Stomach smooth muscle (tissue), 2 donors: ENCODE measurements at regions not wholly inside any gene's neighbourhood (a gene's known extent, or its start where the extent isn't known, plus 50 kb on each side); places are given as distances from the start of the nearest gene placed in this dataset.

Source experiments
- H3K27ac ChIP-seq: one replicate; pipeline ENCODE4 v1.7.0; 2013; ENCODE audit warnings: mild to moderate bottlenecking, low read length, inconsistent platforms
- H3K27me3 ChIP-seq, 2 donors: one replicate each; pipeline ENCODE4 v1.7.0; 2013; ENCODE audit warnings: low read length in 2 of 2; ENCODE audit not compliant: insufficient read depth in 2 of 2, control insufficient read depth in 1 of 2
- H3K36me3 ChIP-seq, 2 donors: one replicate each; pipeline ENCODE4 v1.7.0; 2013; ENCODE audit warnings: low read length in 2 of 2; ENCODE audit not compliant: control insufficient read depth in 2 of 2, insufficient read depth in 2 of 2
- H3K4me1 ChIP-seq: one replicate; pipeline ENCODE4 v1.7.0; 2013; ENCODE audit warnings: low read length; ENCODE audit not compliant: control insufficient read depth, insufficient read depth
- H3K4me3 ChIP-seq, 2 donors: one replicate each; pipeline ENCODE4 v1.7.0; 2013; ENCODE audit warnings: low read length in 2 of 2
- H3K9ac ChIP-seq, 2 donors: one replicate each; pipeline ENCODE4 v1.7.0; 2013; ENCODE audit warnings: low read length in 2 of 2, mild to moderate bottlenecking in 1 of 2
- H3K9me3 ChIP-seq, 2 donors: one replicate each; pipeline ENCODE4 v1.7.0; 2013; ENCODE audit warnings: low read length in 2 of 2; ENCODE audit not compliant: control insufficient read depth in 2 of 2
- donor health status: healthy.
- donor health status: Pancreatic carcinoma.

DNA sequence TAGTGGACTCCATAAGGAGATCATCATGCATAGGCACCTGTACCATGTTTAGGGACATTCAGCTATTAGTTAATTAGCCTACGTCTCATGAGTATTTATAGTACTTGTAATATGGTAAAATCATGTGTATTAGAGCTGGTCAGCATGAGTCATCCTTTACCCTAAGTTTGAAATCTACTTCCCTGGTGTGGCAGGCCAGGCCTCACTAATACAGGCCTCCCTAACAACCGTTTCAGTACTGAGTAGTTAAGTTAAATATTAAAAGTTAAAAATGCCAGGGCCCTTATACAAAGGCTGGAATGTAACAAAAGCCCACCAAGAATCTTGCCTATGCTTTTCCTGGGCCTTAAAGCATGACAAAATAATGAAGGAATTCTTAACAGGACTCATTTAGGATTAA is 356.3 kb upstream of the DPYD start:
- H3K9me3 ChIP-seq = no peaks in the 10 kb centered on the region
- no peaks in the 10 kb centered on the region for H3K4me1 ChIP-seq
- no peak overlapping the region for H3K4me3 ChIP-seq
- H3K36me3 ChIP-seq = no peaks in the 10 kb centered on the region
- no peak overlapping the region for H3K27ac ChIP-seq
- no peak overlapping the region for H3K9ac ChIP-seq
- no peaks in the 10 kb centered on the region for H3K27me3 ChIP-seq

DNA sequence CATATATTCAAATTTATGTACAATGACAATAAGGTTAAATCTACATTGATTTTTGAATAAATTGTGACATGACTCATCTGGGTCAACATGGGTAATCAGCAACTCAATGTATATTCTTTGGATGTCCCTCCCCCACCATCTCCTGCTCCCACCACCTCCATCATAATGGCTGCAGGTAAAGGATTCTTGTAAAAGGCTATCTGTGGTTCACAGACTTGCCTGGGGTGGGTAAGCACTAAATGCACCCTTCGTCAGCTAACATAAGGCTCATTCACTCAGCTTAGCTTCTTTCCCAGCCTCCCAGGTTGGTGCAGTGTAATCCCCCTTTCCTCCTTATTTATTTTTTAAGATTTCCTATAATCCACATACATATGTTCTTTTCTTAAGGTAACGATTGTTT is 355.7 kb upstream of the DPYD start:
- Histone ChIP-seq H3K4me1 (no peaks in the 10 kb centered on the region), H3K27me3 (no peaks in the 10 kb centered on the region)

DNA sequence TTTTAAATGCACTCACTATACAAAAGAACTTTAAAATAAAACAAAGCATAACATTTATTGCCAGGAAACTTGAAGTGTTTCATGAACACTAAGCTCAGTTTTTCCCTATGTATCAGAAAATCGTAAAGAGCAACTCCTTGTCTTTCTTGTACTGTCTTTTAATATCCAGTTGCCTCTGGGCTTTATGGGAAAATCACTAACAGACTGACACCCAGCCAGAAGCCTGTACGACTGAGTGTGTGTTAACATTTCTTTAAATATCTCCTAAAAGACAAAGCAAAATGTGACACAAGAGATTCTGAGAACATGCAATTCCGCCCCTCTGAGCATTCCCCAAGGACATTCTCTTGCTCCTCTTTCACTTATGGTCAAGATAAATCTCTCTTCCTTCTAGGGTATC is 347.5 kb upstream of the DPYD start:
- Histone ChIP-seq H3K9me3 (no peaks in the 10 kb centered on the region), H3K36me3 (no peaks in the 10 kb centered on the region), H3K4me1 (no peaks in the 10 kb centered on the region), H3K4me3 (no peak overlapping the region), H3K27ac (no peak overlapping the region), H3K27me3 (no peaks in the 10 kb centered on the region), H3K9ac (no peak overlapping the region)

More for the DNA sequence above, 355.7 kb upstream of the DPYD start:
- Histone ChIP-seq H3K27ac (no peak overlapping the region), H3K4me3 (no peak overlapping the region), H3K9me3 (no peaks in the 10 kb centered on the region), H3K9ac (no peak overlapping the region), H3K36me3 (no peaks in the 10 kb centered on the region)

DNA sequence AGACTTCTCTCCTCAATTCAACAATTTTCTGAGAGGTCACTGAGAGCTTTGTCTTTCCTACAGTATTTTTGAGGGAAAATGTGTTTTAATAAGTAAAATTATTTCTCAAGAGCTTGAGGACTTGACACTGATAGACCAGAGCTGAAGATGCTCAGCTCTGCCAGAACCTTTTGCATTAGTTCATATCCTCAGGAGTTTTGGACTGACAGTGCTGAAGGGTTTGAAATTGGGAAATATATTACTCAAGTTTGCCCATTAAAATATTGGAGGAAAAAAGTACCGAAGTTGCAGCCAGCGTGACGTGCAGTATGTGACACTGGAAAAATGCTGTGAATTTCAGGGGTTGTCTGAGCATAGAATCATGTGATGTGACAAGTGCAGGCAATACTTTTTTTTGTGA is 346.6 kb upstream of the DPYD start:
- H3K36me3 ChIP-seq = no peaks in the 10 kb centered on the region
- H3K9me3 ChIP-seq = no peaks in the 10 kb centered on the region
- H3K4me3 ChIP-seq = no peak overlapping the region
- H3K27me3 ChIP-seq = no peaks in the 10 kb centered on the region
- H3K4me1 ChIP-seq = no peaks in the 10 kb centered on the region
- H3K9ac ChIP-seq = no peak overlapping the region
- no peak overlapping the region for H3K27ac ChIP-seq

DNA sequence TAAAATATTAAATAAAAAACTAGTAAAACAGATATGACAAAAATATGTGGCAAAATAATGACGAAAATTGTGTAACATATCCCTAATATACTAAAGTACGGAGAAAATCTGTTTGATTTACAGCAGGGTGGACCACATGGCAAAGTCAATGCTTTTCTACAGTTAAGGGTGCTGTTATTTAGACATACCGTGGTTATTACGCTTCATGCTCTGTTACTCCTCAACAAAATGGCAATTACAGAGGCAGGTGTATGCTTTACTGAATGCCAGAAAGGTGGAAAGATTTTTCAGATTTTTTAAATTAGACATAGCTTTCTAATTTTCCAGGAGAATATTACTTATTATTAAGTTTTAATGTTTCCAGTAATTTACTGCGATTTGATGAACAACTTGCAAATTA is 343.9 kb upstream of the DPYD start:
- no peaks in the 10 kb centered on the region for H3K9me3 ChIP-seq
- H3K9ac ChIP-seq = no peak overlapping the region
- H3K27ac ChIP-seq = no peak overlapping the region
- H3K27me3 ChIP-seq = no peaks in the 10 kb centered on the region
- no peak overlapping the region for H3K4me3 ChIP-seq
- H3K4me1 ChIP-seq = no peaks in the 10 kb centered on the region
- H3K36me3 ChIP-seq = no peaks in the 10 kb centered on the region

DNA sequence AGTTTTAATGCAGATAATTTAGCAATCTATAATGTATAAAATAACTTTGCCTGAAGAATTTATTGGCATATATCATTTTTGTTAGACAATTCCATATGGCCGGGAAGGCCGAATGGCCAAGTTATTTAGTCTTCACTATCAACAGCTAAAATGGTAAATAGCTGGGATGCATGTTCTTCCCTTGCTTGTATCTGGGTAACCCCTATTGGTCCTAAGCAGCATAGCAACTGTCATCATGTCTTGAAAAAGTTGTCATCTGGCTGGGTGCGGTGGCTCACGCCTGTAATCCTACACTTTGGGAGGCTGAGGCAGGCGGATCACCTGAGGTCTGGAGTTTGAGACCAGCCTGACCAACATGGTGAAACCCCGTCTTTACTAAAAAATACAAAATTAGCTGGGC is 340.0 kb upstream of the DPYD start:
- H3K4me1 ChIP-seq = no peaks in the 10 kb centered on the region
- H3K4me3 ChIP-seq = no peak overlapping the region
- H3K9me3 ChIP-seq = no peaks in the 10 kb centered on the region
- no peak overlapping the region for H3K27ac ChIP-seq
- no peaks in the 10 kb centered on the region for H3K27me3 ChIP-seq
- no peak overlapping the region for H3K9ac ChIP-seq
- no peaks in the 10 kb centered on the region for H3K36me3 ChIP-seq

DNA sequence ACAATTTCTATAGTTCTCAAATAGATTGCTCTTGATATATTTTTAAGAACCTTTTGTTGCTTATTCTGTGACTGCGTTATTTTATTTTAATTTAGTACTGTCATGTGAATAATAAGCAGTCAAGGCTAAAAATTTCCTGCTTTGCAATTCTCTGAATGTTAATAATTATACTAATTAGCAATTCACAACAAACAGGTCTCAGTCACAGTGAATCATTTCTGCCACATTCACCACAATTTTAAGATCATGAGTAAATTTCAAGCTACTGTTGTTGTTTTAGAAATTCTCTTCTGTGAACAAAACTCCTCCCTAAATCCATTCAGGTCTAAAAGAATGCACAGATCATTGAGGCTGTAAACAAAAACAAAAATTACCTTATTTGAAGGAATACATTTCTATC is 339.6 kb upstream of the DPYD start:
- no peak overlapping the region for H3K9ac ChIP-seq
- no peak overlapping the region for H3K4me3 ChIP-seq
- no peaks in the 10 kb centered on the region for H3K9me3 ChIP-seq
- no peaks in the 10 kb centered on the region for H3K4me1 ChIP-seq
- H3K27ac ChIP-seq = no peak overlapping the region
- no peaks in the 10 kb centered on the region for H3K27me3 ChIP-seq
- H3K36me3 ChIP-seq = no peaks in the 10 kb centered on the region

DNA sequence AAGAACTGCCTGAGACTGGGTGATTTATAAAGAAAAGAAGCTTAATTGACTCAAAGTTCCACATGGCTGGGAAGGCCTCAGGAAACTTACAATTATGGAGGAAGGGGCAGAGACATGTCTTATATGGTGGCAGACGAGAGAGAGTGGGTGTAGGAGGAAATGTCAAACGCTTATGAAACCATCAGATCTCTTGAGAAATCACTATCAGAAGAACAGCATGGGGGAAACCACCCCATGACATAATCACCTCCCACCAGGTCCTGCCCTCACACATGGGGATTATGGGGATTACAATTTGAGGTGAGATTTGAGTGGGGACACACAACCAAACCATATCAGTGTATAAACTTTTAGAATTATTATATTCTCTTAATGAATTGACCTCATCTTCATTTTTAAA is 335.9 kb upstream of the DPYD start:
- no peaks in the 10 kb centered on the region for H3K36me3 ChIP-seq
- H3K4me1 ChIP-seq = no peaks in the 10 kb centered on the region
- no peak overlapping the region for H3K4me3 ChIP-seq
- H3K9me3 ChIP-seq = no peaks in the 10 kb centered on the region
- H3K27ac ChIP-seq = no peak overlapping the region
- no peaks in the 10 kb centered on the region for H3K27me3 ChIP-seq
- no peak overlapping the region for H3K9ac ChIP-seq

DNA sequence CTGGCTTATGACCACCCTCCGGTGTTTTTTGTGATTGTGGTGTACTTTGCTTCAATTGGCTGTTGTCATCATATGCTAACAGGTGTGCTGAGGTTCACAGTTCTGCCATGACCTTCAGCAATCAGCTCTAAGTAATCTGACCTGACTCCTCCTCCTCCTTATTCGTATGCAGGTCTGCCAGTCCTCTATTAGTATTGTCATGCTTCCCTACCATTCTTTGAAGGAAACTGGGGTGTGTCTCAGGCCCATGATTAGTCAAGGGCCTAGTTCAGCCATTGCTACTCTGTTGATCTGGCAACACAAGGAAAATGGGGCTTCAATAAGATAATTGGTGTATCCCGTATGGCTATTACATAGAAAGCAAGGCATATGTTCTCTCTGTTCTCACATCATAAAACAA is 332.3 kb upstream of the DPYD start:
- Histone ChIP-seq H3K27me3 (no peaks in the 10 kb centered on the region), H3K9me3 (no peaks in the 10 kb centered on the region), H3K36me3 (no peaks in the 10 kb centered on the region), H3K4me3 (no peak overlapping the region), H3K4me1 (no peaks in the 10 kb centered on the region), H3K9ac (no peak overlapping the region), H3K27ac (no peak overlapping the region)

DNA sequence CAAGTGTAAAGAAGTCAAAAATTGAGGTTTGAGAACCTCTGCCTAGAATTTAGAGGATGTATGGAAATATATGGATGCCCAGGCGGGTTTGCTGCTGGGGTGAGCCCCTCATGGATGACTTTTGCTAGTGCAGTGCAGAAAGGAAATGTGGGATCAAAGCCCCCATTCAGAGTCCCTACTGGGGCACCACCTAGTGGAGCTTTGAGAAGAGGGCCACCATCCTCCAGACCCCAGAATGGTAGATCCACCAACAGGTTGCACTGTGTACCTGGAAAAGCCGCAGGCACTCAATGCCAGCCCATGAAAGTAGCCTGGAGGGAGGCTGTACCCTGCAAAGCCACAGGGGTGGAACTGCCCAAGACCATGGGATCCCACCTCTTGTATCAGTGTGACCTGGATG is 330.7 kb upstream of the DPYD start:
- Histone ChIP-seq H3K9me3 (no peaks in the 10 kb centered on the region), H3K36me3 (no peaks in the 10 kb centered on the region), H3K27me3 (no peaks in the 10 kb centered on the region), H3K27ac (no peak overlapping the region), H3K9ac (no peak overlapping the region), H3K4me1 (no peaks in the 10 kb centered on the region), H3K4me3 (no peak overlapping the region)

DNA sequence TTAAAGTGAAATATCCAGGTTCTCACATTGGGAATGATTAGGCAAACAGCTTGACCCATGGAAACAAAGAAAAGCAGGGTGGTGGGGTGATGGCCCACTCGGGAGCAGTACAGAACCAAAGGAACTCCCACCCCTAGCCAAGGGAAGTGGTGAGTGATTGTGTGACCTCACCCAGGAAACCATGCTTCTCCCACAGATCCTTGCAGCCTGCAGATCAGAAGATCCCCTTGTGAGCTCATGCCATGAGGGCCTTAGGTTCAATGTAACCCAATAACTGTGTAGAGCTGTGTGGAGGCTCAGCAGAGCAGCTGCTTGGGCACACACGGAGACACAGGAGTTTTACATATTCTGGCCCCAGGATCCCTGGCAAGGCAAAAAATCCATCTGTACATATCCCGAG is 311.8 kb upstream of the DPYD start:
- Histone ChIP-seq H3K27ac (no peak overlapping the region), H3K9ac (no peak overlapping the region), H3K27me3 (no peaks in the 10 kb centered on the region), H3K4me3 (no peak overlapping the region), H3K36me3 (no peaks in the 10 kb centered on the region), H3K4me1 (no peaks in the 10 kb centered on the region), H3K9me3 (peaks cover 2 to 8% of the 10 kb centered on the region in 2 donors)

DNA sequence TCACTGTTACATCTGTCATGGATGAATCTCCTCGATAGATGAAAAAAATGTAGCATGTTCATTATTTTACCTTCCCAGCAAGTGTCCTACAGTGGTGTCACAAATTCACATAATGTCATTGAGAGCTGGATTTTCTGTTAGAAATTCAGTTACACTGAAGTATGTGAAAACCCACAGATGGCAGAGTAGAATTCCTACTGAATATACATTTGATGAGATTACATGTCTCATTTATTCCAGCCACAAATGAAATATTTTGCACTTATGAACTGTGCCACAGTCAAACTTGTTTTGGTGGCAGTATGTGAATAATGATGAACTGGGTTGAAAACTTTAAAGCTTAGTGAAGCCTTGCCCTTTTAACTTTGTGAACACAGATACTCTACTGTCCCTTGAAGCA is 301.9 kb upstream of the DPYD start:
- Histone ChIP-seq H3K9ac (no peak overlapping the region), H3K4me3 (no peak overlapping the region), H3K9me3 (peaks cover 0 to 3% of the 10 kb centered on the region in 2 donors), H3K4me1 (no peaks in the 10 kb centered on the region), H3K36me3 (no peaks in the 10 kb centered on the region), H3K27ac (no peak overlapping the region), H3K27me3 (no peaks in the 10 kb centered on the region)
